DMS 273 (cell line): ENCODE measurements at regions not wholly inside any gene's neighbourhood (a gene's known extent, or its start where the extent isn't known, plus 50 kb on each side); places are given as distances from the start of the nearest gene placed in this dataset.
"Not testable (repeated sequence)": the region's sequence is repeated elsewhere in the genome, so short reads cannot be mapped to it uniquely, and the experiment has no call there.

Source experiments
- DNase-seq: peaks from one replicate; lab custom pipeline; 2025; ENCODE audit not compliant: unreplicated experiment; lab: John Stamatoyannopoulos, UW

DNA sequence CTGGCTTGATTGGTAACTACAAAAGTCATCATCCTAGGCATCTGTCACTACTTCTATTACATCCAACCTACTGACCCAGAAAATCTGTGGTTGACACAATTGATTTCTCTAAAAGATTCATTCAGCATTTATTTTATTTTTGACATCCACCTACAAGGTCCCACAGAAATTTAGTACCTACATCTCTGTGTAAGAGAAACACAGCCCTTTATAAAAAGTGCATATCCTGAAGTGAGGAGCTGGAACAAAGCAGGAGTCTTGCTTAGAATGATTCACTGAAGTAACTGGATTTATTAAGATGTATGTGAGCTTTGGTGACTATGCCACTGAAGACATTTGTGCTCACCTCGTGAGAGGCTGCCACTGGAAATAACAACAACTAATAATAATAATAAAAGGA is 391.0 kb downstream of the GPAT3 start:
- DNase-seq, result no peak

DNA sequence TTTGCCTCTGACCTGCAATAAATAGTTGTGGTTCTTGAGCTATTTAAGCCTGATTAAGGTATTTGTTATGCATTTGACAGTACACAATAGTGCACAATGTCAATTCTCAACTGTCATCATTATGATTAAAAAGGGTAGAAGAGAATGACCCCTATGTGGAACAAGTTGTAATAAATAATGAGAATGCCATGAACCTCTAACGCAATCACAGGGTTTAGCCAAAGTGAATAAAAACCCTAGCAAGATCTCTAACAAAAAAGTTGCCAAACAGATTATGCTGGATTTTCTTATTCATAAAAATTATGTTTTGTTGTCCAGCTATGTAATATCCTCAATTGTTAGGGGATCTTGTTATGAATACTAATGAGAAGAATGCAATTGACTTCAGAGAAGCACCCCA is 387.4 kb downstream of the GPAT3 start:
- DNase-seq, result no peak

DNA sequence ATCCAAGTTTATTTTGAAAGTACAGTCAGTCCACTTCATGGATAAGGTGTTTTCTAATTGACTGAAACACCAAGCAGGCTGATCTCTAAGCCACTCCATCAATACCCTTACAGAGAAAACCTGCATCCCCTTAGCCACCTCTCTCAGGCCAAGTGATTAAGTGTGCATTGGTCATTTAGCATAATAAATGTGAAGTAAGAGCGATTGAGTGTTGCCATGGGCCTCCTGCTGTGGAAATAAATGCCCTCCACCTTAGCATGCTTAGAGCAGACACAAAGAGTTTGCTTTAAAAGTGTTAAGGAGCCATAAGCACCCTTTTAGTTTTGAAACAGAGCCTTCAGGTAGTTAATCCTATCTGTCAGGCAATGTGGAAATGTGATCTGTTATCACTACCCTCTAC is 386.5 kb downstream of the GPAT3 start:
- no peak for DNase-seq

DNA sequence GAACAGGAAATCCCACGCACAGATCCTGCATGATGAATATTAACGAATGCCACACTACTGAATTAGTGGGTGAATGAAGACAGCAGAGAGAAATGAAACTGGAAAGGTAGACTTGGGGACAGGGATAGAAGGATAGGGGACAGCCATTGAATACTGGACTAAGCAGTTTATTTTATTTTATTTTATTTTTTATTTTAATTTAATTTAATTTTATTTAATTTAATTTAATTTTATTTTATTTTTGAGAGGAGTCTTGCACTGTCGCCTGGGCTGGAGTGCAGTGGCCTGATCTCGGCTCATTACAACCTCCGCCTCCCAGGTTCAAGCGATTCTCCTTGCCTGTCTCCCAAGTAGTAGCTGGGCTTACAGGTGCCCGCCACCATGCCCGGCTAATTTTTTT is 385.2 kb downstream of the GPAT3 start:
- DNase-seq, result no peak

DNA sequence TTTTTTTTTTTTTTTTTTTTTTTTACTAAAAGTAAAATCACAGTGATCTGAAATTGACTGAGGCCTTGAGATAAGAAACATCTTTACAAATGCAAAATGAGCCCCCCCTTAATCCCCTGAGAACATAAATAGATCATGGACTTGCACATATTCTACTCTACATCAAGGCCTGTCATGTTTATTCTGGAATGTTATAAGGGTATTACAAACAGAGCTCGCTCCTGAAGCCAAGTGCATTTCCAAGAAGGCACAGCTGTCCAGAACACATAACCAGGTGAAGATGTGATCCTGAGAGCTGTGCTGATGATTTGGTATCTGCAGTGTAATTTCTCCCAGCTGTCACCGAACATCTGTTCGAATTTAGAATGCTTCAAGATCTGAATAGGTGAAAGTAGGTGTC is 384.5 kb downstream of the GPAT3 start:
- DNase-seq, result peak; percentile 47

DNA sequence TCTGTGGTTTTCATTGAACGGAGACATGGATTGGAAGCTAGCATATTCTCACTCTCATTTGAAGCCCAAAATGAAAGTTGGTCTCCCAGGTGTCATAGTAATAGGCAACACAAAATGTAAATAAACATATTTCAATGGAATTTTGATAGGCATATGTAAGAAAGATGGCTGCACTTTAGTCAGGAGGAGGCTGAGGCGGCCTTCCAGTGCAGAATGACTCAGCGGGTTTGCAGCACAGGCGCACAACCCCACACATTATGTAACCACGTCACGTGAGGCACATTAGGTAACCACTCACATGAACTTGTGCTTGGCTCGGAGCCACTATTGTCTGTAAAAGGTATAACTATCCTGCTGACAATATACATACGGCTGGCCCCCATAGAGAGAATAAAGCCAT is 381.7 kb downstream of the GPAT3 start:
- no peak for DNase-seq

DNA sequence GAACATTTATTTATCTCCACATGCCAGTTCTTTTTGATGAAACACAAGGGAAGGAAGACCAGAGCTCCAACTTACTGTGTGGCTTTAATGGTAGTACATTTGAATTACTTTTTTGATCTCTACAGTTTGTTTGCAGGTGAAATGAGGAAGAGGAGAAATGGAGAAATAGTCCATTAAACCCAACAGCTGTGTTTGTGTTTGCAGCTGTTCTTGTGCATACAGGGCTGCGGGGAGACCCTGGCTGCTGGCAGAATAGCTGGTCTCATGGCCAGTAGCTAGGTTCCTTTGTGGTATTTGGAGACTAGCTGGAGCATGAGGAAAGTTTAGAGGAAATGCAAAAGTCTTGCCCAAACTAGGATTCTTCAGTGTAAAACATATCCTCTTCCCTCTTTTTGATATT is 374.8 kb downstream of the GPAT3 start:
- no peak for DNase-seq

DNA sequence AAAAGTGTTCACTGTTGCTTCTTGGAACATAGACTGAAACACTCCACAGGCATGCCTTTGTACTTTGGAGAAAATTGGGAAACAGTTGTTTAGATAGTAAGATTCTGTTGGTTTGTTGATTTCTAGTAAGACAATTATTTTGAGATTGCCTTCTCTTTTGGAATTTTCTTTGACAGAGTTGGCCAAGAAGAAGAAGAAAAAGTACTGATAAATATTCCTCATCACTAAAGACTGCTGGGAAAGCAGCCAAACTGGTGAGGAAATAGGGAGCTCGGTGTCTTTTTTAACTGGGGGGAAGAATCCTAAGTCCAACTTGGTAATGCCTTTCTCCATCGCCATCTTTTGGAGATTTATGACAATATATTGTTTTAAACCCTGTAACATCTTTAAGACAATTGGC is 370.7 kb downstream of the GPAT3 start:
- DNase-seq, result no peak

DNA sequence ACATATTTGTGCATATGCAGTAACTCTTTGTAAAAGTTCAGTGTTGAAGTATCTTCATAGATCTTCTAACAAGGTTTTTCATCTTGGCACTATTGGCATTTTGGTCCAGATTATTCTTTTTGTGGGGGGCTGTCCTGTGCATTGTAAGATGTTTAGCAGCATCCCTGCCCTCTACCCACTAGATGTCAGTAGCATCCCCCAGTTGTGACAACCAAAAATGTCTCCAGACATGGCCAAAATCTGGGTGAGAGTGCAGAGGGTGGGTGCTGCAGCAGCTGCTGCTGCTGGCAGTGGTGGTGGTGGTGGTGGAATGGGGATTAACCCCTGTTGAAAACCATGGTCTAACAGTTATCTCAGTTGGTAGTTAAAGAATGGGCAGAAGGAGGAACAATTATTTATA is 370.0 kb downstream of the GPAT3 start:
- peak; percentile 69 for DNase-seq

DNA sequence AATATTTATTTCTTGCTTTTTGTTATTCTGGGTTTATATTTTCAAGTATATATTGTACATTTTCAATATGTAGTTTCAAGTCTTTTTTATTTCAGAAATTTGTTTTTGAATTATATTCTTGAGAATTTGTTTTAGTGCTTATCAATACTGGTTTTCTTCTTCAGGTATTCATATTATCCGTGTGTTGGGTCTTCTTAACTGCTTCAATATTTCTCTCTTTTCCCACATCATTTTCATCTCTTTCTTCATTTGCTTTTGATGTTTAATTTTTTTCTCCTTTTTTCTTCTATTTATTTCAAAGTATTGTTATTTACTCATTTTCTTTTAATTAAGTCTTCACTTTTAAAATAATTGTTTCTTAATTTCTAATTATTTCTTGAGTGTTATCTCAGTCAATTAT is 367.8 kb downstream of the GPAT3 start:
- DNase-seq, result not testable (repeated sequence)

DNA sequence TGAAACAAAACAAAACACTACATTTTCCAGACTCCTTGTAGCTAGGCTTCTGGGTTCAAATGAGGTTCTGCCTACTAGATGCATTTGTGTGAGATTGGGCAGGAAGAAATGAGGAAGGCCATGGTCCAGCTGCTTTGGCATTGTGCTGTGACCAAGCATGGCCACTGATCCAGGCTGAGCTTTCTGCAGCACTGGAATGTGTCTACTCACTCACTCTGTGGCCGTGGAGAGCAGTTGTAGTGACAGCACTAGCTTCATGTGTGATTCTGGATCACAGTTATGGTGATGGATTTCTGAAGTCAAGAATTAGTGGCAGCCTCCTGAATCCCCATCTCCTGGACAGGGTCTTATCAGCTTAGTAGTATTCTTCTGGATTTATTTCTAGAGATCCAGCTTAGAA is 358.9 kb downstream of the GPAT3 start:
- DNase-seq, result no peak

DNA sequence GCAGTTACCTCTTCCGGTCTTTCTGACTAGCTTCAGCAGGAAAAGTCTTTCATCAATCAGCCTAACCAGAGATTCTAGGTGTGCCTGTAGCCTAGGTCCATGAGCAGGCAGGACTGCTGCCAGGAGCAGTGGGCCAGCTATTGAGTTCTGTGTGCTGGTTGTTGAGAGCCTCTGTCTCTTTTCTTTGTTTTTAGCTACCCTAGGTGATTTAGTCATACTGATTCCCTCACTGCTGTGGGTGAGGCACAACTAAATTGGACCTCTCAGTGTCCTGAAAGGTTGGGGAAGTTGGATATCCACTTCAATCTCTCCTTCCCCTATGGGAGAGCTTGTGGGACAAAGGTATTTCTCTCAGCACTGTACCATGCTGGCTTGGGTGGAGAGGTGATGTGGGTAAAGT is 354.9 kb downstream of the GPAT3 start:
- DNase-seq, result no peak

DNA sequence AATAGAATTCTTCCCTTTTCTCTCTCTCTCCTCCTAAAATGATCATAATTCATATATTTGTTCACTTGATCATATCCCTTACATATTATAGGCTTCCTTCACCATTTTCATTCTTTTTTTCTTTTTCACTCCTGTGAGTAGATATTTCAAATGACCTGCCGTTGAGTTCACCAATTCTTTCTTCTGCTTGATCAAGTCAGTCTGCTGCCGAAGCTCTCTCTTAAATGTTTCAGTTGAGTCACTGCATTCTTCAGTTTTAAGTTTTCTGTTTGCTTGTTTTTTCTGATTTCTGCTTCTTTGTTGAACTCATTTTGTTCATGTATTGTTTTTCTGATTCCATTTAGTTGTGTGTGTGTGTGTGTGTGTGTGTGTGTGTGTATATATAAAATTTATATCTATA is 354.3 kb downstream of the GPAT3 start:
- DNase-seq, result no peak

DNA sequence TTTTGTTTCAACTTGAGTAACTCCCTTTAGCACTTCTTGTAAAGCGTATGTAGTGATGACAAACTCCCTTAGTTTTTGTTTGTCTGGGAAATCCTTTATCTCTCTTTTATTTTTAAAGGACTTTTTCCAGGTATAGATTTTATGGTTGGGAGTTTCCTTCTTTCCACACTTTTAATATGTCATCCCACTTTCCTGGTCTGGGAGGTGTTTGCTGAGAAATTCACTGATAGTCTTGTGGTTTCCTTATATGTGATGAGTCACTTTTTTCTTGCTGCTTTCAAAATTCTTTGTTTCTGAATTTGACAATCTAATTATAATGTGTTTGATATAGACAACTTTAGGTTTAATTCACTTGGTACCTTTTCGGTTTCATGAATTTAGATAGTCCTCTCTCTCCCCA is 353.9 kb downstream of the GPAT3 start:
- DNase-seq, result no peak

DNA sequence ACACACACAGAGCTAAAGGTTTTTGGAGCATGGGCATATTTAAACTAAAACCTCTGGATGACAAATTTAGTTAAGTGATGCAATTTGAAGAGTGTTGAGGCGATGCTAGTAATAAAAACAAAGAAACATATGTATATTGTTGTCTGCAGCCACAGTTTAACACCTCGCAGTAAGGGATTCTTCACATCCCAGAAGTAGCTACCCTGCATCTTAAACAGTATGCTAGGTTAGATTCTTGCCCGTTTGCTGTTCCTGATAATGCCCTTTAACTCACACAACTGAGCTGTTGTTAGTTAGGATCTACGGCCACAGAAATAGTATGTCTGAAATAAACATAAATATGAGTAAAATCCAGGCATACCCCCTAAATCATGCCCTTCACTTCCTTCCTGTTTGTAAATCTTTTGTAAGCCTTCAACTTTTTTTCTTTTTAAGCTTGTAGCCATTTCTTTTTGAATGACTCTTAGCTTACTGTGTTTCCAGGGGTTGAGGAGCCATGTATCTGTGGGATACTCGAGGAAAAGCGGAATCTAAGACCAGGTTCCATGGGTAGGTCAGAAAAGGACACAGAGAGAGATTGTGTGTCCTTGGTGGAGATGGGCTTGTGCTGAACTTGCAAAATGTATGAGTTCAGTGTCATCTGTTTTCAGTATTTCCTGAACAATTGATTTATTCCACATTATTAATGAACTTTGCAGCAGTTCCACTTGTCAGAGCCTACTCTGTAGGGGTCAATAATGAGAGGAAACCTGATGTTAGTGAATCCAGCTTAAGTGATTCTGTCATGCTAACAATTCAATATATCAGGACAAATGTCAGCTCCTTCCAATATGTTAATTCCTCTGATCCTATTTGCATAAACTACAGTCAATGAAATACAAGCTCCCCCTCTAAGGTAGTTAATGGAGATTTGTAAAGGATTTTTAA is 349.6 kb downstream of the GPAT3 start:
- no peak for DNase-seq

DNA sequence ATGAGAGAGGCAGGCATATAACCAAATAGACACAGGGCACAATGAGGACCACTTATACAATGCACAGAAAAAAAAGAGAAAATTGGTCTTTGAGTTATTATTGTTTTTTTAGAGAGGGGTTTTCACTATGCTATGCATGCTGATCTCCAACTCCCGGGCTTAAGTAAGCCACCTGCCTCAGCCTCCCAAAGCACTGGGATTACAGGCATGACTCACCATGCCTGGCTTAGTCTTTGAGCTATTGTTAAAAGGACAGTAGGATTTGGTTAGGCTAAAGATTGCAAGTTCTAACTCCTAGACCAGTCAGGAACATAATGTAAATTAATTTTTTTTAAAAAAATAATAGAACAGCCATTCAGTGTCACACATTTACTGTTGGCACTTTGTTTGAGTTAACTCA is 340.1 kb downstream of the GPAT3 start:
- no peak for DNase-seq

DNA sequence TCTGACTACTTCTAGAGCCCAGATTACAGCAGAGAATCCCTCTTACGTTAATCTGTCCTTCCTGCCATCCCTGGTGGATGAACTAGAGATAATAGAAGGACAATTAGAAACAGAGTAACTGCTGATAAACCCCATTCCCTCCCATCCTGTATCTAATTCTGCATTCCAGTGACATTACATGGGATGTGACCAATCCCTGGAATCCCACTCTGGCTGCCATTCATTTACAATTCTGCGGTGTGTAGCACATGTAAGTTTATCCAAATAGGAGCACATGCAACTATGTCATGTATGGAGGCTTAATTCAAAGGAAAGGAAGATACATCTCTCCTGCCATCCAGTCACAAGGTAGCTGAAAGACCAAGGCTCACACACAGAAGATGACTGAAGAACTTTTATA is 339.5 kb downstream of the GPAT3 start:
- DNase-seq, result no peak

DNA sequence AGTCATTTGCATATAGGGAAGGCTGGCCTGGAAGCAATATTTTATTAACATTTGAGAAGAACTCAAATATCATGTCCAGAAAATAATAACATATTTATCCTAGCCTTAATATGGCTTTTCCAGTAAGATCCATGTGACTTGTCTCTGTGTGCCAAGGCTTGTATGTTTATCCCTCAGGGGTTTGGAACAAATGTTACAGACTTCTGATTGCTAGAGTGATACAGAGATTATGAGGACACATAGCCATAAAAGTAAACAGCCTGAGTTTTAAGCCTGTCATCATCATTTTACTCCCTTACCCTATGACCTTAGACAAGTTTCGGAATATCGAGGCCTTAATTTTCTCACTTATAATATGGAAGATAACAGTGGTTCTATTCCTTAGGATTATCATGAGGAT is 338.1 kb downstream of the GPAT3 start:
- DNase-seq, result no peak

DNA sequence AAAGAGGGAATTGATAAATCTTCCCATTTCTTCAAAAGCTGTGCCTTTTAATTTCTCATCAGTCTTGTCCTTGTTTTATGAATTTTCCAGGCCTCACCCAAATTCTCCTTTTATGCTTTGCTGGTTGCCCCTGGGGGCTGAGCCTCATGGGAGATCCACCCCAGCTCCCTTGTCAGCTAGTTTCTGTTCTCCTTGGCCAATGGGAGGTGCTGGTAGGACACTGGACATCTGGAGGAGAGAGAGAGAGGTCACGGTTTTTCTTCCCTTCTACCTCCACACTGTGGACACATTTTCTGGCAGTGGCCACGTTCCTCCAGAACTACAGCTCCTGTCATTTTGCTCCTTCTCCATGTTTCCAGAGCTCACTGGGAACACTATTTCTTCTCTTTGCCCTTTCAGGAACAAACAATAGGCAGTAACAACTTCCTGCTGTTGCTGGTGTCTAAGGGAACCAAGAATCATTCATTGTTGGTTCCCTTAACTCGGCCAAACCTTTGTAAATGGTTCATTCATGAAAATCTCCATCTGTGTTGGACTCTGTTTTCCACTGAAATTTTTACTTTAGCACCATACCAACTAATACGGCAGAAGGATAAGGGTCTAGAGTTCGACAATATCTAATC is 334.5 kb downstream of the GPAT3 start:
- DNase-seq, result no peak

DNA sequence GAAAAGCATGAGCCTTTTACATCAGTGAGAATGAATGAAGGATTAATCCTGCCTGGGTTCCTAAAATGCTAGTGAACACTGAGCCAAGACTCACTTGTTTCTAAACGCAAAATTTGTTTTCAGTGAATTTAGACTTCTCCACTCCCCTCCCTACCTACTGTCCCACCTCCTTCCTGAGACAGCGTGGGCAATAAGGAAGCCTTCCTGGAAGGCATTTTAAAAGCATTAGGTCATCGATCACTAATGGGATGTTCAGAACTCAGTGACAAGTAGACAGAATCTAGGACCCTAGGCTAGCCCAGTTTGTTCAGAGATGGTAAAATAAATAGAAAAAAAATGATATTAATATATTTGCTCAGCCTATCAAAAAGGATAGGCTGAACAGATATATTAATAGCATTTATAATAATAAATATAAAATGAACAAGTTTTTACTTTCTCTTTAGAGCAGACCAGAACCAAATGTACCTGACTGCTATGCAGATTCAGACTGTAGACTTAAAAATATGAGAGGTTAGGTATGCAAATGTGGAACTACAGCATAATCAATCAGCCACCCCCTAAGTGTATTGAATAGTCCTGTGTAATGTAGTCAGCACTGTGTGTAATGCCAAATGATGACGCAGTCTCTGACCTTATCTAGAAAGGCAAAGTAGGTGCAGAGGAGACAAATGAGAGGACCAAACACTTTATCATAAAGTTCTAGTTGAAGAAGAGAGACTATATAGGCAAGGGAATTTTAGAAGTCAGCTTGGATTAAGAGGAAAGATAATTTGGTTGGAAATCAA is 331.1 kb downstream of the GPAT3 start:
- DNase-seq, result no peak

DNA sequence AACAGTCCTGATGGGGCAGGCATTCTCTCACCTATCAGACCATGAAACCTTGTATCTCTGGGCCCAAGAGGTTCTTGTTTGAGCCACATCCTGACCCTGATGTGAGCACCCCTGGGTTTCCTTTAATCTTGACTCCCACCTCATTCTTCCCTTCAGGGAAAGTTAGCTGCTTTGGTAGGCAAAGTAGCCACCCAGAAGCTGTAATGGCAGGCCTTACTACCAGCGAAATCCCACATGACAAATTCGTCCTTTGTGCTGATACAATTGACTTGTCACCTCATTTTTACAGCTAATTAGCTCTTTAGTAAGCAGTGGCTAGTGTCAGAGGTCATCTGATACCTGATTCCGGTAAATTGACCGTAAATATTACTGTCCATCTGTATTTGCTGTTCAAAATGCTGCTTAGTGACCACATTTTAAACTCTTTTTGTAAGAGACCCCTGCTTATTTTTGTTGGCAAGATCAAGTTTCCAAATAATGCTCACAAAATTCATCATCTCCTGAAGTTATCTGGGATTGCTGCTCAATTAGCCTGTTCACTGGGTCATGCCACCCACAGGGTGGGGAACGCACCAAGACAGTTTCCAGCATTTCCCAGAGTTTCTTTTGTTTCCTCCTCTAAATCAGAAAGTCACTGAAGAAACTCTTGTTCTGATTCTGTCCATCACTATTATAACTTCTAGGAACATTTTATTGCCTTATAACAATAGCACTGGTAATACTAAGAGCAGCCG is 329.7 kb downstream of the GPAT3 start:
- DNase-seq, result no peak
